Colonic mucosa (tissue), 4 donors: ENCODE measurements at regions not wholly inside any gene's neighbourhood (a gene's known extent, or its start where the extent isn't known, plus 50 kb on each side); places are given as distances from the start of the nearest gene placed in this dataset.

ENCODE experiments used
- DNase-seq: peaks from one replicate; pipeline ENCODE4 v3.0.0-alpha.2; 2020
- H3K27ac ChIP-seq: fragments of 200-600 bp; one replicate; pipeline ENCODE4 v1.8.0; 2021
- H3K27me3 ChIP-seq: fragments of 200-600 bp; one replicate; pipeline ENCODE4 v1.8.0; 2021
- H3K36me3 ChIP-seq: fragments of 200-600 bp; one replicate; pipeline ENCODE4 v1.8.0; 2021
- H3K4me1 ChIP-seq: fragments of 200-600 bp; one replicate; pipeline ENCODE4 v1.8.0; 2021; ENCODE audit warnings: mild to moderate bottlenecking
- H3K4me3 ChIP-seq: fragments of 200-600 bp; one replicate; pipeline ENCODE4 v1.8.0; 2021
- H3K9ac ChIP-seq, 2 donors: one replicate each; pipeline ENCODE4 v1.7.0; 2013; ENCODE audit warnings: control low read depth in 2 of 2, low read depth in 2 of 2, low read length in 2 of 2
- H3K9me3 ChIP-seq: fragments of 200-600 bp; one replicate; pipeline ENCODE4 v1.8.0; 2021
- CTCF ChIP-seq: fragments of 200-600 bp; IDR thresholded peaks from one replicate; pipeline ENCODE4 v1.8.0; 2022; ENCODE audit warnings: antibody characterized with exemption, mild to moderate bottlenecking
- intact Hi-C: fragments of 100-400 bp; cut with DNase I; formaldehyde crosslinking; loops from one replicate; pipeline ENCODE4 v1.14.1; 2022
- donor health status: healthy.
- donor health status: DM: no; HTN: no; CAD: no.
- donor health status: DM: no; HTN: no; CAD: no.

GRCh38 chr14:31960039-31960438, 117.1 kb upstream of the ARHGAP5 start:
- Histone ChIP-seq H3K27me3 (no peaks in the 10 kb centered on the region), H3K9ac (no peak overlapping the region), H3K9me3 (no peaks in the 10 kb centered on the region), H3K4me1 (no peaks in the 10 kb centered on the region), H3K4me3 (no peak overlapping the region), H3K36me3 (no peaks in the 10 kb centered on the region), H3K27ac (no peak overlapping the region)
- no peak for TF ChIP-seq CTCF
- intact Hi-C loops: no loop called here
- no peak for DNase-seq

GRCh38 chr14:31961896-31962295, 115.2 kb upstream of the ARHGAP5 start:
- intact Hi-C loops: no loop called here
- Histone ChIP-seq H3K27ac (no peak overlapping the region), H3K4me1 (no peaks in the 10 kb centered on the region), H3K4me3 (no peak overlapping the region), H3K36me3 (no peaks in the 10 kb centered on the region), H3K27me3 (no peaks in the 10 kb centered on the region), H3K9ac (no peak overlapping the region), H3K9me3 (no peaks in the 10 kb centered on the region)
- DNase-seq: no peak
- TF ChIP-seq CTCF: no peak

GRCh38 chr14:31962920-31963319, 114.2 kb upstream of the ARHGAP5 start:
- DNase-seq: no peak
- Histone ChIP-seq H3K9ac (no peak overlapping the region), H3K27me3 (no peaks in the 10 kb centered on the region), H3K4me1 (no peaks in the 10 kb centered on the region), H3K9me3 (no peaks in the 10 kb centered on the region), H3K4me3 (no peak overlapping the region), H3K27ac (no peak overlapping the region), H3K36me3 (no peaks in the 10 kb centered on the region)
- TF ChIP-seq CTCF: no peak
- intact Hi-C loops: no loop called here

GRCh38 chr14:31963587-31963986, 113.5 kb upstream of the ARHGAP5 start:
- intact Hi-C loops: no loop called here
- H3K4me1 ChIP-seq: peaks cover 2% of the 10 kb centered on the region
- H3K27me3 ChIP-seq: no peaks in the 10 kb centered on the region
- DNase-seq: no peak
- no peaks in the 10 kb centered on the region for H3K9me3 ChIP-seq
- H3K27ac ChIP-seq: no peak overlapping the region
- H3K36me3 ChIP-seq: no peaks in the 10 kb centered on the region
- no peak overlapping the region for H3K9ac ChIP-seq
- H3K4me3 ChIP-seq: no peak overlapping the region
- TF ChIP-seq CTCF: no peak

- no peaks in the 10 kb centered on the region for H3K9me3 ChIP-seq
- no peak overlapping the region for H3K4me3 ChIP-seq
- peaks cover 8% of the 10 kb centered on the region for H3K4me1 ChIP-seq
- H3K27me3 ChIP-seq: no peaks in the 10 kb centered on the region
- no peak overlapping the region for H3K9ac ChIP-seq
- DNase-seq: no peak
- H3K36me3 ChIP-seq: no peaks in the 10 kb centered on the region
- intact Hi-C loops: no loop called here
- H3K27ac ChIP-seq: no peak overlapping the region
- no peak for TF ChIP-seq CTCF
Observed at GRCh38 chr14:31964490-31964889, 112.6 kb upstream of the ARHGAP5 start.
